PC-9 (cell line): ENCODE measurements at regions not wholly inside any gene's neighbourhood (a gene's known extent, or its start where the extent isn't known, plus 50 kb on each side); places are given as distances from the start of the nearest gene placed in this dataset.

Experiments
- CTCF ChIP-seq: fragments of 200-600 bp; sonication (generic); conservative IDR thresholded peaks from 2 replicates; pipeline ENCODE4 v1.6.1; 2017; ENCODE audit warnings: mixed run types, antibody characterized with exemption, mild to moderate bottlenecking, moderate library complexity
- EZH2 ChIP-seq: fragments of 200-600 bp; sonication (generic); IDR thresholded peaks from 2 replicates; pipeline ENCODE4 v1.8.0; 2017; ENCODE audit warnings: antibody characterized with exemption, low read depth

GRCh38 chr5:92835712-92836111 is 745.3 kb downstream of the NR2F1-AS1 start:
- TF ChIP-seq CTCF, result no peak
- no peak for TF ChIP-seq EZH2
